Upper lobe of left lung (tissue), 6 donors: ENCODE measurements at regions not wholly inside any gene's neighbourhood (a gene's known extent, or its start where the extent isn't known, plus 50 kb on each side); places are given as distances from the start of the nearest gene placed in this dataset.
A peak's percentile ranks its signal among the peaks of the same experiment; 100 is the strongest.

ENCODE experiments used
- ATAC-seq, 2 donors: fragments of 200-7000 bp; cut with Tn5 transposase; one replicate each; pipeline ENCODE4 v1.9.1; 2022; ENCODE audit warnings: mild to moderate bottlenecking in 2 of 2, moderate library complexity in 2 of 2; ENCODE audit not compliant: low FRiP score in 2 of 2
- DNase-seq, 2 donors: peaks; one replicate each; pipeline ENCODE4 v3.0.0-alpha.2; 2019 to 2020
- H3K27ac ChIP-seq, 4 donors: fragments of 200-600 bp; sonication (generic); one replicate each; pipeline ENCODE4 v1.5.1; 2016 to 2019
- H3K27me3 ChIP-seq, 4 donors: fragments of 200-600 bp; sonication (generic); one replicate each; pipeline ENCODE4 v1.5.1; 2017 to 2019
- H3K36me3 ChIP-seq, 4 donors: fragments of 200-600 bp; sonication (generic); one replicate each; pipeline ENCODE4 v1.5.1; 2016 to 2019
- H3K4me1 ChIP-seq, 4 donors: fragments of 200-600 bp; sonication (generic); one replicate each; pipeline ENCODE4 v1.5.1; 2018 to 2019
- H3K4me3 ChIP-seq, 4 donors: fragments of 200-600 bp; sonication (generic); one replicate each; pipeline ENCODE4 v1.5.1; 2017 to 2019; ENCODE audit warnings: mild to moderate bottlenecking in 2 of 4, moderate library complexity in 1 of 4
- H3K9me3 ChIP-seq, 4 donors: fragments of 200-600 bp; sonication (generic); one replicate each; pipeline ENCODE4 v1.5.1; 2018 to 2019
- EP300 ChIP-seq, 4 donors: sonication (generic); formaldehyde crosslinking; IDR thresholded peaks; one replicate each; pipeline ENCODE4 v1.5.1; 2017; ENCODE audit warnings: antibody characterized with exemption in 4 of 4, control low read depth in 2 of 4
- POLR2A ChIP-seq, 4 donors: fragments of 450-650 bp; IDR thresholded peaks; one replicate each; pipeline ENCODE4 v1.5.1; 2016 to 2017; ENCODE audit warnings: antibody characterized with exemption in 4 of 4, mild to moderate bottlenecking in 2 of 4
- POLR2AphosphoS5 ChIP-seq, 2 donors: sonication (generic); formaldehyde crosslinking; IDR thresholded peaks; one replicate each; pipeline ENCODE4 v1.5.1; 2017; ENCODE audit warnings: antibody characterized with exemption in 2 of 2
- WGBS, 2 donors: methylation state at CpG; one replicate each; pipeline ENCODE4 v1.1.5; 2017 to 2018; 5-methylcytosine and 5-hydroxymethylcytosine counted together
- TF ChIP-seq, protein P1 (sequence below), 6 experiments: fragments of 450-650 bp in 4 of 6; fragments of 200-600 bp in 2 of 6; sonication (generic) in 2 of 6; IDR thresholded peaks; one replicate each; pipeline ENCODE4 v1.5.1; 2016 to 2019; ENCODE audit warnings: antibody characterized with exemption in 6 of 6
- donor health status: DM: no; HTN: no; CAD: no; lungs with moderate emphysema.
- donor health status: DM: no; HTN: yes; CAD: no; lungs with severe emphysema.

DNA sequence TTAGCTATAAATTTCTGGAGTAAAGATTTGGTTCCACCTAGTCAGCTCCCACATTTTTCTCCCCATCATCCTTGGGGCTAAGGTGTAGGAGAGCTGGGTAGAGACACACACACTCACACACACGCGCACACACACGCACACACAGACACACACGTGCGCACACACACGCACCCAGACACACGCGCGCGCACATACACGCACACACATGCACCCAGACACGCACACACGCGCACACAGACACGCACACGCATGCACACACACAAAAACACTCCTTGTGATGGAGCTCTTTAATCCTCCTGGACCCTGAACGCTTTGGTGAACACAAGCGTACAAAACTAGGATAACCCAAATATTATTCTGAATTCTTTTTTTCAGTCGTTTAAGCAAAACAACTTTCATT lies 253.6 kb downstream of the C16orf95 start:
- no peak for ATAC-seq
- no peaks in the 10 kb centered on the region for H3K9me3 ChIP-seq
- 91 to 93% methylated on average over 19 of the region's 19 CpGs for WGBS, 2 donors
- no peak overlapping the region for H3K4me3 ChIP-seq
- H3K4me1 ChIP-seq, result peaks cover 0 to 6% (median 3%) of the 10 kb centered on the region in 4 donors
- no peaks in the 10 kb centered on the region for H3K27me3 ChIP-seq
- H3K36me3 ChIP-seq, result no peaks in the 10 kb centered on the region
- DNase-seq, result no peak
- TF ChIP-seq, protein P1, sequence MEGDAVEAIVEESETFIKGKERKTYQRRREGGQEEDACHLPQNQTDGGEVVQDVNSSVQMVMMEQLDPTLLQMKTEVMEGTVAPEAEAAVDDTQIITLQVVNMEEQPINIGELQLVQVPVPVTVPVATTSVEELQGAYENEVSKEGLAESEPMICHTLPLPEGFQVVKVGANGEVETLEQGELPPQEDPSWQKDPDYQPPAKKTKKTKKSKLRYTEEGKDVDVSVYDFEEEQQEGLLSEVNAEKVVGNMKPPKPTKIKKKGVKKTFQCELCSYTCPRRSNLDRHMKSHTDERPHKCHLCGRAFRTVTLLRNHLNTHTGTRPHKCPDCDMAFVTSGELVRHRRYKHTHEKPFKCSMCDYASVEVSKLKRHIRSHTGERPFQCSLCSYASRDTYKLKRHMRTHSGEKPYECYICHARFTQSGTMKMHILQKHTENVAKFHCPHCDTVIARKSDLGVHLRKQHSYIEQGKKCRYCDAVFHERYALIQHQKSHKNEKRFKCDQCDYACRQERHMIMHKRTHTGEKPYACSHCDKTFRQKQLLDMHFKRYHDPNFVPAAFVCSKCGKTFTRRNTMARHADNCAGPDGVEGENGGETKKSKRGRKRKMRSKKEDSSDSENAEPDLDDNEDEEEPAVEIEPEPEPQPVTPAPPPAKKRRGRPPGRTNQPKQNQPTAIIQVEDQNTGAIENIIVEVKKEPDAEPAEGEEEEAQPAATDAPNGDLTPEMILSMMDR (IDR thresholded peaks at IDR 0.05), result no peak
- TF ChIP-seq POLR2AphosphoS5 (IDR thresholded peaks at IDR 0.05), result no peak
- H3K27ac ChIP-seq, result no peak overlapping the region

DNA sequence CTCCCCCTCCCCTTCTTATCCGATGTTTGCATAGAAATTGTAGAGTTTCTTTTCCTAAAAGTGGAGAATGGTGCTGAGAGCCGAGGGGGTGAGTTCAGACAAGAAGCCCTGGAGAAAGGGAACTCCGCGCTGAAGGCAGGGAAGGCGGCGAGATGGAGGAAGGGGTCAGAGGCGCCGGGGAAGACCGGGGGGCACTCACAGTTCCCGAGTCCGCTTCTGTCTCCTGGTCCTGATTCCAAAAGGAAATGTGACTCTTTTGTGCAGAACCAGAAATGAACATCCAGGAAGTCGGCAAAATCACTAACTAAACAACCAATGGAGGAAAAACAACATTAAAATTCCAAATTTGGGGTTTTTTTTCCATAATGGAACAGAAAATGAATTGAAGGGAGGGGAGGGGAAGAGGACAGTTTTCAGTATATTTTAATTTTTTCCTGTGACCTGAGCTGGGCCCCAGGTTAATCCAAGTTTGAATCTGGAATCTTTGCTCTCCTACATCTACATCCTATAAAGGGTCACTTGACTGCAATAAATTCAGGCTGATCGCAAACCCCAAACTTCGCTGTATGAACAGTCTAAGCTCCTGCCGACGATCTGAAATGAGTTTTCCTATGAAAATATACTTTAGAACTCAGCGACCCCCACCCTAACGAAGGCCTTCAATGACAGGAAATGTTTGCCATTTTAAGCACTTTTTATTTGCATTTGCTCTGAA lies 252.3 kb downstream of the C16orf95 start:
- DNase-seq (no peak), ATAC-seq (no peak)
- 41 to 48% methylated on average over 18 of the region's 18 CpGs for WGBS, 2 donors
- no peaks in the 10 kb centered on the region for H3K36me3 ChIP-seq
- peaks cover 0 to 6% (median 3%) of the 10 kb centered on the region in 4 donors for H3K4me1 ChIP-seq
- H3K27ac ChIP-seq, result no peak overlapping the region
- H3K27me3 ChIP-seq, result no peaks in the 10 kb centered on the region
- H3K9me3 ChIP-seq, result no peaks in the 10 kb centered on the region
- H3K4me3 ChIP-seq, result no peak overlapping the region
- TF ChIP-seq, protein P1 (IDR thresholded peaks at IDR 0.05), result no peak
- TF ChIP-seq POLR2AphosphoS5 (IDR thresholded peaks at IDR 0.05), result no peak
- no peak for TF ChIP-seq POLR2A (IDR thresholded peaks at IDR 0.05)
- TF ChIP-seq EP300 (IDR thresholded peaks at IDR 0.05), result no peak

DNA sequence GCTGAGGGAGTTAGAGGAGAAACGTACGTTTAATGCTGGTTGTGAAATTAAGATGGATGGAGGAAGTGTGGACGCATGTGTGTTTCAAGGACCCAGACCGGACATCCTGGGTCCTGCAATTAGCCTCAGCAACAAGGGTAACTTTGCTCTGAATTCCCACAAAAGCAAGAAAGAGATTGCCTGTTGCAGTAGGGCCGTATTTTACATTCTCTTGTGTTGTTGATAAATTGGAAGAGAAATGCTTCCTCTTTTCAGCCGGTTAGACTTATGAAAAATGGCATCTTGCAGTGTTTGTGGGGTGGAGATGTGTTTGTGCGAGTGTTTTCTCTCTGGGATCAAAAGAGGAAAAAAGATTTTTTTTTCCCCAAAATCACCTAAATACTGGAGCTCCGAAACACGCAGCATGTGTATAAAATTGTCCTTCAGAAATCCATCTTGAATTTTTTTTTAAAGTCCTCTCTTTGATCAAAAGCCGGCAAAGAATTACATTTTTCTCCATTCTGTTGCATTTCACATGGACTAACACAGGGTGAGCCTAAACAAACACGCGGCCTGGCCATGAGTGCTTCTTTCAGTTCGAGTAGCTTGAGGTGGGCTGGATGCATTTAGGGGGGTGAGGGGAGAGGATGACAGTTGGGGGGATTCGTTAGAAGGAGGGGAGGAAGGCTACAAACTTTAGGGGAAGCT lies 251.6 kb downstream of the C16orf95 start:
- 43 to 44% methylated on average over 14 of the region's 14 CpGs for WGBS, 2 donors
- Histone ChIP-seq H3K4me3 (no peak overlapping the region), H3K27ac (no peak overlapping the region), H3K27me3 (no peaks in the 10 kb centered on the region), H3K9me3 (no peaks in the 10 kb centered on the region), H3K4me1 (peaks cover 0 to 6% (median 3%) of the 10 kb centered on the region in 4 donors), H3K36me3 (no peaks in the 10 kb centered on the region)
- ATAC-seq, result no peak
- TF ChIP-seq POLR2A (IDR thresholded peaks at IDR 0.05), result no peak
- TF ChIP-seq POLR2AphosphoS5 (IDR thresholded peaks at IDR 0.05), result no peak
- TF ChIP-seq EP300 (IDR thresholded peaks at IDR 0.05), result no peak
- TF ChIP-seq, protein P1 (IDR thresholded peaks at IDR 0.05), result no peak
- DNase-seq, result no peak

DNA sequence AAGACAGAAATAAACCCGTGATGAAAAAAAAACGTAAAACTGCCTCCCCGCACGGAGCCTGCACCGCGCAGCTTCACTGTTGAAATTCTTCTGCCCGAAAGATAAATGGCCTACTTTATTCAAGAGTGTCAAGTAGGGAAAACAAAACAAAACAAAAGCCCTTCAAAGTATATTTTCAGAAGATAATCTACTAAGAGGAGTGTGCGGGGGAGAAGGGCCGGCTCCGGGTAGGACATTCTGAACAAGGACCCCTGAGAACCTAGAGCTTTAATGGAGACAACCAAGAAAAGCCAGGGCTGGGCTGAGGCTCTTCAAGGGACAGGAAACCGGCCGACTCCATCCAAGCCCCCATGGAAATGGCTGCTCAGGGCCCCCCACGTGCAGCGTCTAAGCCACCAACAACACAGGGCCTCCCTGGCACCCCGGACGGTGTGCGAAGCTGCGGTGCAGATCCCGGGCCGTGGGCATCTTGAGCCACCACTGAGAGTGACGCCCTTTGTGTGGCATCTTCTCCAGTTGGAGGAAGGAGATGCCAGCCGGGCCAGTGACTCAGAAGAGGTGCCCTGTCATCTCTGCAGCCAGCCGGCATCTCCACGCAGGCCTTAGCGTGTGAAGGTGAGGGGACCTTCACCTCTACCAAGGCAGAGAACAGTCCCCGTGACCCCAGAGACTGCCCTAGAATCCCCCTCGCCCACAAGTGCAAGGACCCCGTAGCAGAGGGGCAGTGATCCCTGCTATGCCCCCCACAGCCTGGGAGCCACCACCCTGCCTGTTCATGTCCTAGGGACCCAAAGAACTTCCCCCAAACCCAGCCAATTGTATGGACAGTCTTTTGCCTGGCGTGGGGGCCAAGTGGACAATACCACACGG lies 250.8 kb downstream of the C16orf95 start:
- ATAC-seq (peak in 1 of 2 donors; percentile 50), DNase-seq (peak in 1 of 2 donors; percentile 61)
- TF ChIP-seq EP300 (IDR thresholded peaks at IDR 0.05) (no peak), POLR2AphosphoS5 (IDR thresholded peaks at IDR 0.05) (no peak), POLR2A (IDR thresholded peaks at IDR 0.05) (no peak)
- TF ChIP-seq, protein P1 (IDR thresholded peaks at IDR 0.05), result no peak
- Histone ChIP-seq H3K4me1 (peaks cover 0 to 6% (median 3%) of the 10 kb centered on the region in 4 donors), H3K27me3 (no peaks in the 10 kb centered on the region), H3K4me3 (no peak overlapping the region), H3K9me3 (no peaks in the 10 kb centered on the region), H3K36me3 (no peaks in the 10 kb centered on the region), H3K27ac (no peak overlapping the region)
- WGBS, 2 donors, result 81 to 85% methylated on average over 21 to 30 of the region's 30 CpGs
